ENCODE measurements at regions not wholly inside any gene's neighbourhood (a gene's known extent, or its start where the extent isn't known, plus 50 kb on each side); places are given as distances from the start of the nearest gene placed in this dataset.

GRCh38 chr11:17142450-17142849, 65.0 kb upstream of the RPS13 start:
- Histone ChIP-seq H3K27ac (replicated peaks; ENCODE audit: low read length) (no peak overlapping the region), H3K14ac (ENCODE audit: low read length) (no peak overlapping the region), H4K91ac (ENCODE audit: low read depth, low read length, poor library complexity) (no peak overlapping the region), H3K4ac (ENCODE audit: low read length) (no peak overlapping the region), H2BK15ac (ENCODE audit: low read length) (no peak overlapping the region), H3K36me3 (replicated peaks in 1 of 2; ENCODE audit: control insufficient read depth in 2 of 2, insufficient read depth in 2 of 2, low read length in 2 of 2) (peaks cover 5 to 91% of the 10 kb centered on the region in 2 donors), H2BK5ac (ENCODE audit: low read length) (no peak overlapping the region), H3K79me1 (ENCODE audit: low read depth, low read length) (no peaks in the 10 kb centered on the region), H2BK120ac (ENCODE audit: low read depth, low read length) (no peak overlapping the region), H3K27me3 (ENCODE audit: control insufficient read depth in 3 of 3, insufficient read depth in 3 of 3, low read depth in 1 of 3, low read length in 3 of 3) (no peaks in the 10 kb centered on the region), H3K4me1 (ENCODE audit: control insufficient read depth in 2 of 2, insufficient read depth in 1 of 2, low read depth in 1 of 2, low read length in 2 of 2) (no peaks in the 10 kb centered on the region), H2BK12ac (ENCODE audit: low read length) (no peak overlapping the region), H3K23ac (ENCODE audit: low read depth, low read length, poor library complexity) (no peak overlapping the region), H3K4me2 (ENCODE audit: insufficient read depth, low read length, poor library complexity, severe bottlenecking) (no peak overlapping the region), H3K18ac (ENCODE audit: low read length) (no peak overlapping the region), H3K9me3 (replicated peaks in 1 of 2; ENCODE audit: control insufficient read depth in 2 of 2, insufficient read depth in 1 of 2, low read depth in 1 of 2, low read length in 2 of 2) (no peaks in the 10 kb centered on the region), H3K9ac (ENCODE audit: low read depth, low read length, poor library complexity) (no peak overlapping the region), H3K4me3 (ENCODE audit: low read length in 2 of 2) (no peak overlapping the region), H4K8ac (ENCODE audit: low read depth, low read length) (no peak overlapping the region), H2AFZ (ENCODE audit: low read length) (no peak overlapping the region), H2AK5ac (ENCODE audit: low read depth, low read length) (no peak overlapping the region)
- DNase-seq (ENCODE audit: low spot score): no peak
- WGBS, 2 donors (ENCODE audit: extremely low coverage in 2 of 2, insufficient read length in 2 of 2, insufficient replicate concordance in 1 of 2): no CpG with 5 or more reads among the region's 2 CpGs

DNA sequence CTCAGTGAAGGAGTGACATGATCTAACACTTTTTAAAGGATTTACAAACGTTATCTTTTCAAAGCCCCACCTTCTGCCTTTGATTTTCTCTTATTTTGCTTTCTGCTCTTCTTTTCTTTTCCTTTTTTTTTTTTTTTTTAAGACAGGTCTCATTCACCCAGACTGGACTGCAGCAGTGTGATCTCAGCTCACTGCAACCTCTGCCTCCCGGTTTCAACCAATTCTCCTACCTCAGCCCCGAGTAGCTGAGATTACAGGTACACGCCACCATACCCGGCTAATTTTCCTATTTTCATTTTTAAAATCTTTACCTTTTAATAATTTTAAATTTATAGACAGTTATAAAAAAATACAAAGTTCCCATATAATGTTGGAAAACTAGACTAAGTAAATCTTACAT, 63.7 kb upstream of the RPS13 start:
- no peak overlapping the region for H3K4me2 ChIP-seq (ENCODE audit: insufficient read depth, low read length, poor library complexity, severe bottlenecking)
- no peak overlapping the region for H4K91ac ChIP-seq (ENCODE audit: low read depth, low read length, poor library complexity)
- H3K18ac ChIP-seq (ENCODE audit: low read length): no peak overlapping the region
- no peak overlapping the region for H2BK120ac ChIP-seq (ENCODE audit: low read depth, low read length)
- H3K9ac ChIP-seq (ENCODE audit: low read depth, low read length, poor library complexity): no peak overlapping the region
- no peak overlapping the region for H2AFZ ChIP-seq (ENCODE audit: low read length)
- no peaks in the 10 kb centered on the region for H3K4me1 ChIP-seq (ENCODE audit: control insufficient read depth in 2 of 2, insufficient read depth in 1 of 2, low read depth in 1 of 2, low read length in 2 of 2)
- no peak for DNase-seq (ENCODE audit: low spot score)
- no peak overlapping the region for H3K27ac ChIP-seq (replicated peaks; ENCODE audit: low read length)
- no peak overlapping the region for H2BK12ac ChIP-seq (ENCODE audit: low read length)
- no peak overlapping the region for H3K14ac ChIP-seq (ENCODE audit: low read length)
- peaks cover 5 to 86% of the 10 kb centered on the region in 2 donors for H3K36me3 ChIP-seq (replicated peaks in 1 of 2; ENCODE audit: control insufficient read depth in 2 of 2, insufficient read depth in 2 of 2, low read length in 2 of 2)
- no peak overlapping the region for H2AK5ac ChIP-seq (ENCODE audit: low read depth, low read length)
- no peak overlapping the region for H3K23ac ChIP-seq (ENCODE audit: low read depth, low read length, poor library complexity)
- no peak overlapping the region for H4K8ac ChIP-seq (ENCODE audit: low read depth, low read length)
- no peak overlapping the region for H3K4me3 ChIP-seq (ENCODE audit: low read length in 2 of 2)
- WGBS, 2 donors (ENCODE audit: extremely low coverage in 2 of 2, insufficient read length in 2 of 2, insufficient replicate concordance in 1 of 2): no CpG with 5 or more reads among the region's 5 CpGs
- no peak overlapping the region for H2BK15ac ChIP-seq (ENCODE audit: low read length)
- H3K79me1 ChIP-seq (ENCODE audit: low read depth, low read length): no peaks in the 10 kb centered on the region
- H3K27me3 ChIP-seq (ENCODE audit: control insufficient read depth in 3 of 3, insufficient read depth in 3 of 3, low read depth in 1 of 3, low read length in 3 of 3): no peaks in the 10 kb centered on the region
- H3K4ac ChIP-seq (ENCODE audit: low read length): no peak overlapping the region
- H2BK5ac ChIP-seq (ENCODE audit: low read length): no peak overlapping the region
- H3K9me3 ChIP-seq (replicated peaks in 1 of 2; ENCODE audit: control insufficient read depth in 2 of 2, insufficient read depth in 1 of 2, low read depth in 1 of 2, low read length in 2 of 2): no peaks in the 10 kb centered on the region

GRCh38 chr11:17138562-17138961, 61.1 kb upstream of the RPS13 start:
- Histone ChIP-seq H4K91ac (ENCODE audit: low read depth, low read length, poor library complexity) (no peak overlapping the region), H2BK120ac (ENCODE audit: low read depth, low read length) (no peak overlapping the region), H3K4me2 (ENCODE audit: insufficient read depth, low read length, poor library complexity, severe bottlenecking) (no peak overlapping the region), H3K18ac (ENCODE audit: low read length) (no peak overlapping the region), H3K36me3 (replicated peaks in 1 of 2; ENCODE audit: control insufficient read depth in 2 of 2, insufficient read depth in 2 of 2, low read length in 2 of 2) (peaks cover 2 to 87% of the 10 kb centered on the region in 2 donors), H2AFZ (ENCODE audit: low read length) (no peak overlapping the region), H2BK5ac (ENCODE audit: low read length) (no peak overlapping the region), H2BK12ac (ENCODE audit: low read length) (no peak overlapping the region), H3K79me1 (ENCODE audit: low read depth, low read length) (no peaks in the 10 kb centered on the region), H3K14ac (ENCODE audit: low read length) (no peak overlapping the region), H3K9ac (ENCODE audit: low read depth, low read length, poor library complexity) (no peak overlapping the region), H2AK5ac (ENCODE audit: low read depth, low read length) (no peak overlapping the region), H3K4ac (ENCODE audit: low read length) (no peak overlapping the region), H3K27ac (replicated peaks; ENCODE audit: low read length) (no peak overlapping the region), H3K23ac (ENCODE audit: low read depth, low read length, poor library complexity) (no peak overlapping the region), H3K27me3 (ENCODE audit: control insufficient read depth in 3 of 3, insufficient read depth in 3 of 3, low read depth in 1 of 3, low read length in 3 of 3) (no peaks in the 10 kb centered on the region), H3K4me3 (ENCODE audit: low read length in 2 of 2) (no peak overlapping the region), H3K9me3 (replicated peaks in 1 of 2; ENCODE audit: control insufficient read depth in 2 of 2, insufficient read depth in 1 of 2, low read depth in 1 of 2, low read length in 2 of 2) (no peaks in the 10 kb centered on the region), H3K4me1 (ENCODE audit: control insufficient read depth in 2 of 2, insufficient read depth in 1 of 2, low read depth in 1 of 2, low read length in 2 of 2) (no peaks in the 10 kb centered on the region), H2BK15ac (ENCODE audit: low read length) (no peak overlapping the region), H4K8ac (ENCODE audit: low read depth, low read length) (no peak overlapping the region)
- no CpG with 5 or more reads among the region's 4 CpGs for WGBS, 2 donors (ENCODE audit: extremely low coverage in 2 of 2, insufficient read length in 2 of 2, insufficient replicate concordance in 1 of 2)
- no peak for DNase-seq (ENCODE audit: low spot score)

DNA sequence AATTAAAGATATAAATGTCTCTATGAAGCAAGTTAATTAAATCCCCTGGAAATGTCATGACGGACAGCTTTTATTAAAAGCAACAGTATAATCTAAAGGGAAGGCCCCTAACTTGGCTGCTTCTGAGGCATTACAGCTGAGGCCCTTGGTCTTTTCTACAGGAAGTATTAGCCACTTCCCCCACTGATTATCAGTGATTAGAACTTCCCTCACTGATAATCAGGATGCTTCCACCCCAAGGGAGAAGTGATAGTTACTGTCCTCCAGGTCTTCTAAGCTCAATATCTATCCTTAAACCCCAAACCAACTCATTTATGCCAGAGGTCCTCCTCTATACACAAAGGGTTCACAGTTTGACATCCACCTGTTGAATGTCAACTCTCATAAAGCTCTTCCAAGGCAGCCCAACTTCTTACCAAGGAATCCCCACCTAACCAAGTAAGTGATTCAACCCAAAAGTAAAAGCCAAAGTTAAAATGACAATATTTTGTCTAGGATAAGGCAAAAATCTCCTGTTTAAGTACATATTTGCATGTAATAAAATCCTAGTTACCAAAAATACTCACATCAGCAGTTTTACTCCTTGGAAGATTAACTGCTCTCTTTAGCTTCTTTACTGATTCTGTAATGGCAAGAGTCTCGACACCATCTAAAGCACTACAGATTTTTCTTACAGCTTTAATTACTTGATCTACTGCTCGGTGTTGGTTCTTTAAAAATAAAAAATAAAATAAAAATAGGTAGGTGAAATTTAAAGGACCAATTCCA, 58.6 kb upstream of the RPS13 start:
- Histone ChIP-seq H3K9me3 (replicated peaks in 1 of 2; ENCODE audit: control insufficient read depth in 2 of 2, insufficient read depth in 1 of 2, low read depth in 1 of 2, low read length in 2 of 2) (no peaks in the 10 kb centered on the region), H2AK5ac (ENCODE audit: low read depth, low read length) (no peak overlapping the region), H4K91ac (ENCODE audit: low read depth, low read length, poor library complexity) (no peak overlapping the region), H3K23ac (ENCODE audit: low read depth, low read length, poor library complexity) (no peak overlapping the region), H4K8ac (ENCODE audit: low read depth, low read length) (no peak overlapping the region), H3K79me1 (ENCODE audit: low read depth, low read length) (no peaks in the 10 kb centered on the region), H3K4me1 (ENCODE audit: control insufficient read depth in 2 of 2, insufficient read depth in 1 of 2, low read depth in 1 of 2, low read length in 2 of 2) (no peaks in the 10 kb centered on the region), H2BK5ac (ENCODE audit: low read length) (no peak overlapping the region), H2BK15ac (ENCODE audit: low read length) (no peak overlapping the region), H3K36me3 (replicated peaks in 1 of 2; ENCODE audit: control insufficient read depth in 2 of 2, insufficient read depth in 2 of 2, low read length in 2 of 2) (peaks cover 4 to 85% of the 10 kb centered on the region in 2 donors), H3K18ac (ENCODE audit: low read length) (no peak overlapping the region), H3K4ac (ENCODE audit: low read length) (no peak overlapping the region), H3K9ac (ENCODE audit: low read depth, low read length, poor library complexity) (no peak overlapping the region), H3K27me3 (ENCODE audit: control insufficient read depth in 3 of 3, insufficient read depth in 3 of 3, low read depth in 1 of 3, low read length in 3 of 3) (no peaks in the 10 kb centered on the region), H3K27ac (replicated peaks; ENCODE audit: low read length) (no peak overlapping the region), H3K4me3 (ENCODE audit: low read length in 2 of 2) (no peak overlapping the region), H3K4me2 (ENCODE audit: insufficient read depth, low read length, poor library complexity, severe bottlenecking) (no peak overlapping the region), H2AFZ (ENCODE audit: low read length) (no peak overlapping the region), H2BK120ac (ENCODE audit: low read depth, low read length) (no peak overlapping the region), H3K14ac (ENCODE audit: low read length) (no peak overlapping the region), H2BK12ac (ENCODE audit: low read length) (no peak overlapping the region)
- DNase-seq (ENCODE audit: low spot score): no peak
- no CpG with 5 or more reads among the region's 3 CpGs for WGBS, 2 donors (ENCODE audit: extremely low coverage in 2 of 2, insufficient read length in 2 of 2, insufficient replicate concordance in 1 of 2)

All from neuronal stem cell (in vitro differentiated cells).